Common myeloid progenitor, CD34-positive (primary cell): ENCODE measurements at regions not wholly inside any gene's neighbourhood (a gene's known extent, or its start where the extent isn't known, plus 50 kb on each side); places are given as distances from the start of the nearest gene placed in this dataset.
A peak's percentile ranks its signal among the peaks of the same experiment; 100 is the strongest.

Source experiments
- CTCF ChIA-PET: fragments of 350-600 bp; sonication (Branson Sonifier 250); formaldehyde crosslinking; loops from one replicate; lab custom pipeline; 2021; ENCODE audit warnings: antibody characterized with exemption; lab: Charles Lee
- POLR2A ChIA-PET: fragments of 350-600 bp; sonication (Branson Sonifier 250); formaldehyde crosslinking; loops from one replicate; lab custom pipeline; 2021; ENCODE audit warnings: antibody characterized with exemption; lab: Charles Lee
- DNase-seq, 3 donors: peaks; one replicate each; pipeline versions ENCODE4 v3.0.0 to v3.0.0-alpha.2; 2013
- H3K27ac ChIP-seq, 2 experiments: 1 replicate in 1 of 2; 2 replicates in 1 of 2; pipeline ENCODE4 v1.7.0; 2013; ENCODE audit warnings: inconsistent platforms in 2 of 2, low read length in 2 of 2, mild to moderate bottlenecking in 2 of 2, low read depth in 1 of 2, moderate library complexity in 1 of 2; ENCODE audit not compliant: severe bottlenecking in 2 of 2, insufficient read depth in 1 of 2, poor library complexity in 1 of 2
- H3K27me3 ChIP-seq, 5 experiments: replicated peaks in 2 of 5; 1 replicate in 3 of 5; 2 replicates in 2 of 5; pipeline versions ENCODE4 v1.6.1 to v1.7.0; 2013; ENCODE audit warnings: low read length in 4 of 5, mild to moderate bottlenecking in 2 of 5, moderate library complexity in 2 of 5, inconsistent platforms in 1 of 5; ENCODE audit not compliant: insufficient read depth in 5 of 5, control insufficient read depth in 4 of 5
- H3K36me3 ChIP-seq, 4 experiments: 1 replicate in 2 of 4; 2 replicates in 2 of 4; pipeline versions ENCODE4 v1.6.1 to v1.7.0; 2013; ENCODE audit warnings: low read length in 3 of 4, control low read depth in 1 of 4, mild to moderate bottlenecking in 1 of 4; ENCODE audit not compliant: control insufficient read depth in 4 of 4, insufficient read depth in 4 of 4
- H3K4me1 ChIP-seq, 4 experiments: 1 replicate in 3 of 4; 2 replicates in 1 of 4; pipeline versions ENCODE4 v1.6.1 to v1.7.1; 2013; ENCODE audit warnings: low read length in 3 of 4, mild to moderate bottlenecking in 3 of 4, control low read depth in 1 of 4, inconsistent platforms in 1 of 4, moderate library complexity in 1 of 4; ENCODE audit not compliant: control insufficient read depth in 4 of 4, insufficient read depth in 4 of 4; ENCODE audit errors: control extremely low read depth in 1 of 4
- H3K4me3 ChIP-seq, 7 experiments: 1 replicate in 4 of 7; 2 replicates in 3 of 7; pipeline versions ENCODE4 v1.5.1 to v1.7.0; 2013; ENCODE audit warnings: mild to moderate bottlenecking in 7 of 7, low read length in 6 of 7, moderate library complexity in 6 of 7, inconsistent platforms in 2 of 7, low read depth in 2 of 7, control low read depth in 1 of 7; ENCODE audit not compliant: insufficient read depth in 4 of 7, control insufficient read depth in 1 of 7; ENCODE audit errors: extremely low read depth in 1 of 7
- H3K9me3 ChIP-seq, 5 experiments: 1 replicate in 4 of 5; 2 replicates in 1 of 5; pipeline versions ENCODE4 v1.6.1 to v1.7.1; 2013; ENCODE audit warnings: low read length in 4 of 5, mild to moderate bottlenecking in 2 of 5, inconsistent platforms in 1 of 5, low read depth in 1 of 5, moderate library complexity in 1 of 5; ENCODE audit not compliant: control insufficient read depth in 4 of 5, insufficient read depth in 2 of 5; ENCODE audit errors: control extremely low read depth in 1 of 5
- WGBS: methylation state at CpG from one replicate; pipeline ENCODE4 v1.1.5; 2013; ENCODE audit not compliant: insufficient coverage; 5-methylcytosine and 5-hydroxymethylcytosine counted together

- Histone ChIP-seq H3K27me3 (no peaks in the 10 kb centered on the region), H3K4me1 (peaks cover 0 to 31% (median 16%) of the 10 kb centered on the region in 4 experiments), H3K27ac (no peak overlapping the region), H3K4me3 (no peak overlapping the region), H3K9me3 (no peaks in the 10 kb centered on the region), H3K36me3 (no peaks in the 10 kb centered on the region)
- 30% methylated on average over 10 of the region's 21 CpGs for WGBS
- CTCF ChIA-PET = interaction anchor here (0.8 to 2.3 kb wide), 17 partner anchors 11 to 283 kb away, joined by 3 to 7 read pairs (median 3); partner anchors contain the start of gene NCOR2
- POLR2A ChIA-PET = interaction anchor here (0.7 to 1.2 kb wide), 2 partner anchors 11 to 45 kb away, joined by 3 read pairs; no protein-coding TSS in a partner anchor
- peak; percentile 90 to 97 (median 97) for DNase-seq
Observed at GRCh38 chr12:124680863-124681778, 113.7 kb upstream of the NCOR2 start.

GRCh38 chr12:124679533-124680371, 112.3 kb upstream of the NCOR2 start:
- CTCF ChIA-PET = interaction anchor here (0.6 to 2.3 kb wide), 7 partner anchors 18 to 281 kb away, joined by 3 to 7 read pairs (median 4); no protein-coding TSS in a partner anchor

GRCh38 chr12:124679047-124679446, 111.6 kb upstream of the NCOR2 start:
- no peak for DNase-seq
- Histone ChIP-seq H3K27ac (no peak overlapping the region), H3K9me3 (no peaks in the 10 kb centered on the region), H3K36me3 (no peaks in the 10 kb centered on the region), H3K4me3 (no peak overlapping the region), H3K27me3 (no peaks in the 10 kb centered on the region), H3K4me1 (peaks cover 0 to 33% (median 23%) of the 10 kb centered on the region in 4 experiments)
- POLR2A ChIA-PET = no interaction called here
- WGBS = 92% methylated on average over 4 of the region's 4 CpGs
- CTCF ChIA-PET = interaction anchor here (1.0 to 2.3 kb wide), 5 partner anchors 17 to 281 kb away, joined by 3 to 7 read pairs (median 4); no protein-coding TSS in a partner anchor

More at GRCh38 chr12:124679533-124680371, 112.3 kb upstream of the NCOR2 start:
- Histone ChIP-seq H3K4me1 (peaks cover 0 to 33% (median 23%) of the 10 kb centered on the region in 4 experiments), H3K36me3 (no peaks in the 10 kb centered on the region), H3K27me3 (no peaks in the 10 kb centered on the region), H3K4me3 (no peak overlapping the region), H3K27ac (no peak overlapping the region), H3K9me3 (no peaks in the 10 kb centered on the region)
- WGBS = 97% methylated on average over 13 of the region's 17 CpGs
- DNase-seq = peak in 2 of 3 donors; percentile 66 to 68
- POLR2A ChIA-PET = no interaction called here

- ChIA-PET CTCF (interaction anchor here (1.0 to 1.4 kb wide), 3 partner anchors 23 to 77 kb away, joined by 3 to 4 read pairs (median 3); no protein-coding TSS in a partner anchor), POLR2A (no interaction called here)
- Histone ChIP-seq H3K4me1 (peaks cover 0 to 33% (median 23%) of the 10 kb centered on the region in 4 experiments), H3K4me3 (no peak overlapping the region), H3K27me3 (no peaks in the 10 kb centered on the region), H3K9me3 (no peaks in the 10 kb centered on the region), H3K36me3 (no peaks in the 10 kb centered on the region), H3K27ac (no peak overlapping the region)
- 67% methylated on average over 15 of the region's 15 CpGs for WGBS
- no peak for DNase-seq
Observed at GRCh38 chr12:124678421-124678893, 111.0 kb upstream of the NCOR2 start.

- Histone ChIP-seq H3K4me3 (no peak overlapping the region), H3K4me1 (peaks cover 0 to 28% (median 23%) of the 10 kb centered on the region in 4 experiments), H3K36me3 (no peaks in the 10 kb centered on the region), H3K27me3 (no peaks in the 10 kb centered on the region), H3K27ac (no peak overlapping the region), H3K9me3 (no peaks in the 10 kb centered on the region)
- no peak for DNase-seq
- 97% methylated on average over 18 of the region's 21 CpGs for WGBS
- ChIA-PET CTCF (interaction anchor here (1.4 kb wide), 2 partner anchors 22 to 78 kb away, joined by 3 to 4 read pairs; no protein-coding TSS in a partner anchor), POLR2A (no interaction called here)
Observed at GRCh38 chr12:124677552-124678356, 110.3 kb upstream of the NCOR2 start.
